ENCODE measurements at regions not wholly inside any gene's neighbourhood (a gene's known extent, or its start where the extent isn't known, plus 50 kb on each side); places are given as distances from the start of the nearest gene placed in this dataset.

GRCh38 chr5:139733698-139734538, 61.7 kb upstream of the PSD2 start:
- DNase-seq (ENCODE audit: low read depth) = no peak

- no peak for DNase-seq (ENCODE audit: low read depth)
These were observed 61.1 kb upstream of the PSD2 start for GRCh38 chr5:139734539-139734916.

- no peak for DNase-seq (ENCODE audit: low read depth)
These were observed 57.1 kb upstream of the PSD2 start for GRCh38 chr5:139738193-139739149.

- DNase-seq (ENCODE audit: low read depth) = no peak
These were observed 56.2 kb upstream of the PSD2 start for GRCh38 chr5:139739150-139739974.

- DNase-seq (ENCODE audit: low read depth) = no peak
These were observed 55.2 kb upstream of the PSD2 start for GRCh38 chr5:139740138-139740991.

GRCh38 chr5:139740992-139741672, 54.5 kb upstream of the PSD2 start:
- no peak for DNase-seq (ENCODE audit: low read depth)

GRCh38 chr5:139741823-139742172, 53.8 kb upstream of the PSD2 start:
- no peak for DNase-seq (ENCODE audit: low read depth)

- no peak for DNase-seq (ENCODE audit: low read depth)
These were observed 53.3 kb upstream of the PSD2 start for GRCh38 chr5:139742173-139742903.

- no peak for DNase-seq (ENCODE audit: low read depth)
These were observed 52.4 kb upstream of the PSD2 start for GRCh38 chr5:139743001-139743771.

GRCh38 chr5:139743804-139744203, 51.8 kb upstream of the PSD2 start:
- DNase-seq (ENCODE audit: low read depth) = no peak

GRCh38 chr5:139744471-139745131, 51.0 kb upstream of the PSD2 start:
- no peak for DNase-seq (ENCODE audit: low read depth)

- DNase-seq (ENCODE audit: low read depth) = peak; percentile 38
These were observed 50.3 kb upstream of the PSD2 start for GRCh38 chr5:139745132-139745799.

GRCh38 chr5:139745800-139746690, 49.6 kb upstream of the PSD2 start:
- DNase-seq (ENCODE audit: low read depth) = no peak
